Activated gamma-delta T cell treated with Interleukin-2 at 50 U/mL for 16 hours (primary cell): ENCODE measurements at regions not wholly inside any gene's neighbourhood (a gene's known extent, or its start where the extent isn't known, plus 50 kb on each side); places are given as distances from the start of the nearest gene placed in this dataset.
"Not testable (repeated sequence)": the region's sequence is repeated elsewhere in the genome, so short reads cannot be mapped to it uniquely, and the experiment has no call there.

ENCODE experiments used
- DNase-seq: peaks from one replicate; pipeline ENCODE4 v3.0.0-alpha.2; 2020

DNA sequence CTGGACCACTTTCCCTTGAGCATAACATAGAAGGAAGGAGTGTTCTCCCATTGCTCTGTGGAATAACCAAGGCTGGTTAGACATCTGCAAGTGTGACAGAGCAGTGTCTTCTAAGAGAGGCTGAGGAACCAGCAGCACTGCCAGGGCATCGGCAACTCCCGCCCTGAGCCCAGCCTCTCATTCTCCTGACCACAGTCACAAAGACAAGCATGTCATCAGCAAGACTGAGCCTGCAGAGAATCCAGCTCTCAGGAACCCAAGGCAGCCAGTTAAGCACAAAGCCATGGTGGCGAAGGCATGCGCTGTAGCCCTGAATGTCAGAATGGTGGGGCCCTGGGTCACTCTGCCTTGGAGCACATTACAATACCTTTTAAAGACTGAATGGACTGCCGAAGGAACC is 253.9 kb downstream of the AGTPBP1 start:
- DNase-seq: no peak

DNA sequence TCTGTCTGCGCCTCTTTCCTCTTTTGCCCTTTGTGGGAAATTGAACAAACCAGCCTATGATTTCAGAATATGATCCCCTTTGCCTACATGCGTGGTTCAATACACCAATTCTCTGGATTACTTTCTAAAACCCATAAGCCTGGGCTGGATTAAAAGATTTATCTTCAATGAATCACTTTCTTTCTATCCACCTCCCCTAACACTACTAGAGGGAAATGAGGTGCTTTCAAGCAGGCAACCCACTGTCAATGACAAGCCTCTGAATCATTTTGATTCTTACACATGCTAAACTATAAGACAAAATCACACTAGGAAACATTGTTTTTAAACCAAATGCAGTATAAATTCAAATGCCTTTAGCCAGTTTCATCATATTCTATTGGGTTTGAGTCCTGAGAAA is 257.5 kb downstream of the AGTPBP1 start:
- DNase-seq: no peak

DNA sequence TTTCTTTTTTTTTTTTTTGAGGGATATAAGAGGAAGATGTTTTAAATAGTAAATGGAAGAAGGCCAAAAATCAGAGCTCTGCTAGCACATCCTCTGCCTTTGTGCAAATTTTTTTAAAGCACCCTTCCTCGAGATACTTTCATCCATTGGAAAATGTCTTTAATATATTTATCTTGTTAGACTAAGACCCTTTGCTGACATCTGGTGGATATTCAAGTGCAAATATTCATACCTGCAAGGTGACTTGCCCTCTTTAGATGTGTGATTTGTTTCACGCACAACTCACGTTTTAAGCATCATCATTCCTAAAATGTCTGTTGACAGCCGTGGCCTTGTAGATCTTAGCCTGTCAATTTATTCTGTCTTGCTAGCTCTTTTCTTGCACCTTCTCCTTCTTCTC is 258.5 kb downstream of the AGTPBP1 start:
- DNase-seq: no peak

DNA sequence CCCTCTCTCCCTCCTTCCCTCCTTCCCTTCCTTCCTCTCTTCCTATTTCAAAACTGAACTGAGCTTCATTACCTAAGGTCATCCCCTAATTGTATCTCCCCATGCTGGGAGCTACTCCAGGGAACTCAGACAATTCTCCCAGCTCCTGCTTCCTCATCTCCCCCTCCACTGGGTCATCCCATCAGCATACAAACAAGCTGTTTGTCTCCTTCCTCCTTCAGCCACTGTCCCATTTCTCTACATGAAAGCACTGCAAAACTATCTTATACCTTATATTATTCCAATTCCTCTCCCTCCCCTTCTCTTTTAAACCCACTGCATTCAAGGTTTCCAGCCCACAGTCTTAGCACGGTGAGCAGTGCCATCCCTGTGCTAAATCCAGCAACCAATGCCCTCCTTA is 262.4 kb downstream of the AGTPBP1 start:
- DNase-seq: no peak

DNA sequence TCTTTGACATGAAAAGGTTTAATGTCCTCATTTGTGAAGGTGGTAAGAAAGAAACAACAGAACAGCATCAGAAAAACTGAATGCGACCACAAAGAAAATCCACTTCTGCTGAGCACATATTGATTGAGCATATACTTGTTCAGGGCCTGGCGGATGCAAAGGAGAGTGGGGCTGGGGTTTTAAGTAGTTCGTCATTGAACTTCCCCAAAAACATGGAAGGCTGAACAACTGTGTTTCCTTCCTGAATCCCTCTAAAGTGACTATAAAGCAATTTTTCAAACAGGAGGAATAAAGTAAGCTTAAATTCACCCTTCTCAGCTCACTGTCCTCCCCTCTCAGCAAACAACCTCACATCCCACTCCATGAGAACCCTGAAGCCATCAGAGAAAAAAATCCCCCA is 262.9 kb downstream of the AGTPBP1 start:
- DNase-seq: no peak

DNA sequence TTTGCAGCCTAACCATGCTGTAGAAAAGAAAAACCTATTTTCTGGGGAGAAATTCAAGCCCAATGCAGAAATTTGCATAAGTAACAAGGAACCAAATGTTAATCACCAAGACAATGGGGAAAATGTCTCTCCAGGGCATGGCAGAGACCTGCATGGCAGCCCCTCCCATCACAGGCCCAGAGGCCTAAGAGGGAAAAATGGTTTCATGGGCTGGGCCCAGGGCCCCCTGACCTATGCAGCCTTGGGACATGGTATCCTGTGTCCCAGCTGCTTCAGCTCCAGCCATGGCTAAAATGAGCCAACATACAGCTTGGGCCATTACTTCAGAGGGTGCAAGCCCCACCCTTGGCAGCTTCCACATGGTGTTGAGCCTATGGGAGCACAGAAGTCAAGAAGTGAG is 266.9 kb downstream of the AGTPBP1 start:
- not testable (repeated sequence) for DNase-seq

DNA sequence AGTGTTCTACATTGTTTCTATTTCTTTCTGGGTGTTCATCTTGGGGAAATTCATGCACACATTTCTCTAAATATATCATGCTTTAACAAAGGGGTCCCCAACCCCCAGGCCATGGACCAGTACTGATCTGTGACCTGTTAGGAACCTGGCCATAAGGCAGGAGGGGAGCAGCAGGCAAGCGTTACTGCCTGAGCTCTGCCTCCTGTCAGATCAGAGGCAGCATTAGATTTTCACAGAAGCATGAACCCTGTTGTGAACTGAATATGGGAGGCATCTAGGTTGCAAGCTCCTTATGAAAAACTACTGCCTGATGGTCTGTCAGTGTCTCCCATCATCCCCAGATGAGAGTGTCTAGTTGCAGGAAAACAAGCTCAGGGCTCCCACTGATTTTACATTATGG is 270.0 kb downstream of the AGTPBP1 start:
- DNase-seq: no peak

DNA sequence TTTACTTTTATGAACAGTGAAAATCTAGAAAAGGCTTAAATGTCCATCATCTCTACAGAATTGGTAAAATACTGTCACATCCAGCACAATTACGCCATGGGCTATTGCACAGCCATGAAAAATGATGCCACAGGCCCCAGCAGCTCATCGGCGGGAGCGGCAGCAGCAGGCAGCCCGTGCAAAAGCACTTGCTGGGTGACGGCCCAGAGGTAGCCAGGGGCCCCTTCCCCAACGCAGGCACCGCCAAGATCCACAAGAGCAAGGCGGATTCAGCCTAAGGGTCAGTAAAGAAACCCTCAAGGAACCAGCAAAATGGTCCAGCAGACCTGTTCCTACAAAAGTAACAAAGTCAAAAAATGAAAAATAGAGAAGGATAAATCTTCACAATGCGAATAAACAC is 272.7 kb downstream of the AGTPBP1 start:
- no peak for DNase-seq

DNA sequence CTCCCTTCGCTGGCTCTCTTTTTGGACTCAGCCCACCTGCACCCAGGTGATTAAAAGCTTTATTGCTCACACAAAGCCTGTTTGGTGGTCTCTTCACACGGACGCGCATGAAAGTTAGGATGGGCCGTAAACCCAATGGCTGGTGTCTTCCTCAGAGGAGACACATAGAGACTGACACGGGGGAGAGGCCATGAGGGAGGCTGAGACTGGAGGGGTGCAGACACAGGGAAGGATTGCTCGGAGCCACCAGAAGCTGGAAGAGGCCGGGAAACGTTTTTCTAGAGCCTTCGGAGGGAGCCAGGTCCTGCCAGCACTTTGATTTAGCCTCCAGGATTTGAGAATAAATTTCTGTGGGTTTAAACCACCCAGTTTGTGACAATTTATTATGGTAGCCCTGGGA is 274.9 kb downstream of the AGTPBP1 start:
- DNase-seq: no peak

DNA sequence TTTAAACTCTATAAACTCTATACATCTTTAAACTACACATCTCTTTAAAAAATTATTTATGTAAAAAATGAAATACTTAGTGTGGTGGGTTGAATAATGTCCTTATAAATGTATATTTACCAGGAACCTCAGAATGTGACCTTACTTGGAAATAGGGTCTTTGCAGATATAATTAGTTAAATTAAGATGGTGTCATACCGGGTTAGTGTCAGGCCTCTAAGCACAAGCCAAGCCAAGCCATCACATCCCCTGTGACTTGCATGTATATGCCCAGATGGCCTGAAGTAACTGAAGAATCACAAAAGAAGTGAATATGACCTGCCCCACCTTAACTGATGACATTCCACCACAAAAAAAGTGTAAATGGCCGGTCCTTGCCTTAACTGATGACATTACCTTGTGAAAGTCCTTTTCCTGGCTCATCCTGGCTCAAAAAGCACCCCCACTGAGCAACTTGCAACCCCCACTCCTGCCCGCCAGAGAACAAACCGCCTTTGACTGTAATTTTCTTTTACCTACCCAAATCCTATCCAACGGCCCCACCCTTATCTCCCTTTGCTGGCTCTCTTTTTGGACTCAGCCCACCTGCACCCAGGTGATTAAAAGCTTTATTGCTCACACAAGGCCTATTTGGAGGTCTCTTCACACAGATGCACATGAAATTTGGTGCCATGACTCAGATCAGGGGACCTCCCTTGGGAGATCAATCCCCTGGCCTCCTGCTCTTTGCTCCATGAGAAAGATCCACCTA is 283.5 kb downstream of the AGTPBP1 start:
- not testable (repeated sequence) for DNase-seq

DNA sequence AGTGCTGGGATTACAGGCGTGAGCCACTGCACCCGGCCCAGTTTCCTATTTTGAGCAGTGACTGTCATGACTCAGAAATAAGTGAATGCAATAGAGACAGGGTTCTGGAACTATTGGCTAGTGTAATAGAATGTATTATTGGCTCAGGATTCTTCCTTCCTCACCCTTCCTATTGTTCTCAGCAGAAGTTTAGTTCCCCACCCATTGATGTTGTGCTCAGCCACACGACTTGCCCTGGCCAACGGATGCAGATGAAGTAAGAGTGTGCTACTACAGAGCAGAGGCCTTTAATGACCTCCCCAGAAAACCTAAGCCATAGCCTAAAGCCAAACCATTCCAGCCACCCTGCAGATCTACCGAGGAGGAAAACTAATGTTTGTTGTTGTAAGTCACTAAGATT is 287.9 kb downstream of the AGTPBP1 start:
- DNase-seq: no peak

DNA sequence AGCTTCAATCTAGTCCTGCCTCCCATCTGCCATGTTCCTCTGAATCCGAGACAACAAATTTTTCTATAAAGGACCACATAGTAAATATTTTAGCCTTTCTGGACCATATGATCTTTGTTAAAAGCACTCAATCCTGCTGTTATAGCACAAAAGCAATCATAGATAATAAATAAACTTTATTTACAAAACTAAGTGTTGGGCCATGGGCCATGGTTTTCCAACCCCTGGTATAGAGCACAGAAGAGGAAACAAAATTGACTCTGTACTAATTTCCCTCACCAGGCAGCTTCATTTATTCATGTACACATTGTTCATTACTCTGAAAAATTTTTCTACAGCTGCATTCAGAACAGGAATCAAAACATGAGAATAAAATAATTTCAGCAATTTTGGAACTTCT is 288.9 kb downstream of the AGTPBP1 start:
- DNase-seq: no peak

DNA sequence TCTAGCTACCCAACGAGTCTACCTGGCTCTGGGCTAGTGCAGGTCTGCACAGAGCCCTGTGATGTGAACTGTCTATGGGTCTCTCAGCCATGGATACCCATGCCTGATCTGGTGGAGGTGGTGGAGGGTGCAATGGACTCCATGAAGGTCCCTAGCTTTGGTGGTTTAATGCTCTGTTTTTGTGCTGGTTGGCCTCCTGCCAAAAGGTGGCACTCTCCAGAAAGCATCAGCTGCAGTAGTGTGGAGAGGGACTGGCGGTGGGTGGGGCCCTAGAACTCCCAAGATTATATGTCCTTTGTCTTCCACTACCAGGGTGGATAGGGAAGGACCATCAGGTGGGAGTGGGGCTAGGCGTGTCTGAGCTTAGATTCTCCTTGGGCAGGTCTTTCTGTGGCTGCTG is 290.1 kb downstream of the AGTPBP1 start:
- DNase-seq: no peak

DNA sequence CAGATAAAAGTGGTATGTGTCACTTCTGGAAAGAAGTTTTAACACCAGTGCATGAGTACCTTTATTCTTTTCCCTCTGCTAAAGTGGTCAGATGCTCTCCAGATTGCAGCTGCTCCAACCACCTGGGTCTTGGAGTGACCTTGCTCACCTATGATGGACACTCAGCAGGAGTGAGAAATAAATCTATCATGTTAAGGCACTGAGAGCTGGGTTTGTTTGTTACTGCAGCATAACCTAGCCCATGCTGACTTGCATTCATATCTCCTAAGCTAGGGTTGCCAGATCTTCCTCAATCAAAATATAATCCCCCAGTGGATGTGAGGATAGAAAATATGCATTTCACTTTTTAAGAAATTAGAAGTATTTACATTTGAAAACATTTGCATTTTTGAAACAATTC is 295.9 kb downstream of the AGTPBP1 start:
- no peak for DNase-seq

DNA sequence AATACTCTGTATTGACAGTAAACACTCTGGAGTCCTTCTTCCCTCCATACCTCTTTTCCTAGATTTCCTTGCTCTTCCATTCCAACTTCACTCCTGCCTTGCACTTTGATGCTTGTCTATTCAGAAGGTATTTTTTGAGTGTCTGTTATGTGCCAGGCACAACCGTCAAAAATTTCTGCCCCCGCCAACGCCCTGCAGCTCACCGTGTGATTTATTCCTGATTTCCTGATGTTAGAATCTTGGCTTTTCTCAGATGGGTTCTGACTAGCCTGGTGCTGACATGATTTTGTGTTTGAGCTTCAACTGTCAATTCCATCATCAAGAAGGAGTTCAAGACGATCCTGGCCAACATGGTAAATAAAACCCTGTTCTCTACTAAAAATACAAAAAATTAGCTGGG is 297.5 kb downstream of the AGTPBP1 start:
- no peak for DNase-seq

DNA sequence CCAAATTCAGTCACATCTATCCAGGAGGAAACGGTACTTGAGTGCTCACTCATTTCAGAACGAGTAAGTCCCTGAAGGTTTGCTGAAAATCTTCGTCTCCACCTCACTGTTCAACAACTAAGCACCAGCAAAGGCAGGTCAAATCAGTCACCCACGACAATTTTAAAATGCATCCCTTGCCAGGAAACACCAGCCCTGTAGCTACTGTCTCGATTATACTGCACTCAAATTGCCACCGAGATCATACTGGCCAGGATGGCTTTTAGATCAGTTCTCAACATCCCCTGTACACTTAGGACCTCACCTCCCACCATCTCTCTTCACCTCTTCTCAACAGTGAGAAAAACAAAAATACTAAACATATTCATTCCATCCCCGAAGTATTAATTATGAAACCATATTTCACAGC is 298.6 kb downstream of the AGTPBP1 start:
- no peak for DNase-seq

DNA sequence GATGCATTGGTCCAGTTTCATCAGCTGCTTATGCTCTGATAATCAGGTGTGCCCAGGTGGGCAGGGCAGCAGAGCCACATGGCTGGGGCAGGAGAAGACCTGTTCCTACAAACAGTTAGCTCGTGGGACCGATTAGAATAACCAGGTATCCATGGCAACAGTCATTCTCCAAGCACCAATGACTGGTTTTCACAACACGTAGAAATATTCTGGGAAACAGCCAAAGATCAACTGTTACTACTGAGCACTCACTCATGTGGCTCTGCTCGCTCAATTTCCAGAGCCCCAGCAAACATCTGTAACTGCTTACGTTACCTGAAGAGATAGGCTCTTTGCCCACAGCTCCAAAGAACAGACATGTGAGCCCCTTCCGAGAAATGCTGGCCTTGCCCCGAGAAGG is 302.0 kb downstream of the AGTPBP1 start:
- DNase-seq: no peak

DNA sequence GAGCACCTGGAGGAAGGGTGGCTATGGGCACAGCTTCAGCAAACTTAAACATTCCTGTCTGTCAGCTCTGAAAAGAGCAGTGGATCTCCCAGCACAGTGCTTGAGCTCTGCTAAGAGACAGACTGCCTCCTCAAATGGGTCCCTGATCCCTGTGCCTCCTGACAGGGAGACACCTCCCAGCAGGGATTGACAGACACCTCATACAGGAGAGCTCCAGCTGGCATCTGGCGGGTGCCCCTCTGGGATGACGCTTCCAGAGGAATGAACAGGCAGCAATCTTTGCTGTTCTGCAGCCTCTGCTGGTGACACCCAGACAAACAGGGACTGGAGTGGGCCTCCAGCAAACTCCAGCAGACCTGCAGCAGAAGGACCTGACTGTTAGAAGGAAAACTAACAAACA is 307.8 kb downstream of the AGTPBP1 start:
- DNase-seq: not testable (repeated sequence)

DNA sequence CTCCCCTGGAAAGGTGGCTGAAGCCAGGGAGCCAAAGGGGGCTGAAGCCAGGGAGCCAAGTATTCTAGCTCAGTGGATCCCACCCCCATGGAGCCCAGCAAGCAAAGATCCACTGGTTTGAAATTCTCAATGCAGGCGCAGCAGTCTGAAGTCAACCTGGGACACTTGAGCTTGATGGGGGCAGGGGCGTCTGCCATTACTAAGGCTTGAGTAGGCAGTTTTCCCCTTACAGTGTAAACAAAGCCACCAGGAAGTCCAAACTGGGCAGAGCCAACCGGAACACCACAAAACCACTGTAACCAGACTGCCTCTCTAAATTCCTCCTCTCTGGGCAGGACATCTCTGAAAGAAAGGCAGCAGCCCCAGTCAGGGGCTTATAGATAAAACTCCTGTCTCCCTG is 308.2 kb downstream of the AGTPBP1 start:
- not testable (repeated sequence) for DNase-seq

DNA sequence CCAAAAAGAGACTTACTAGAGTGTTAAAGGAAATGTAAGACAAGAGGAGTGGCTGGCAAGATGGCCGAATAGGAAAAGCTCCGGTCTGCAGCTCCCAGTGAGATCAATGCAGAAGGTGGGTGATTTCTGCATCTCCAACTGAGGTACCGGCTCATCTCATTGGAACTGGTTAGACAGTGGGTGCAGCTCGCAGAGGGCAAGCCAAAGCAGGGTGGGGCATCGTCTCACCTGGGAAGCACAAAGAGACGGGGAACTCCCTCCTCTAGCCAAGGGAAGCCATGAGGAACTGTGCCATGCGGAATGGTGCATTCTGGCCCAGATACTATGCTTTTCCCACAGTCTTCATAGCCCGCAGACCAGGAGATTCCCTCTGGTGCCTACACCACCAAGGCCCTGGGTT is 308.7 kb downstream of the AGTPBP1 start:
- DNase-seq: no peak

DNA sequence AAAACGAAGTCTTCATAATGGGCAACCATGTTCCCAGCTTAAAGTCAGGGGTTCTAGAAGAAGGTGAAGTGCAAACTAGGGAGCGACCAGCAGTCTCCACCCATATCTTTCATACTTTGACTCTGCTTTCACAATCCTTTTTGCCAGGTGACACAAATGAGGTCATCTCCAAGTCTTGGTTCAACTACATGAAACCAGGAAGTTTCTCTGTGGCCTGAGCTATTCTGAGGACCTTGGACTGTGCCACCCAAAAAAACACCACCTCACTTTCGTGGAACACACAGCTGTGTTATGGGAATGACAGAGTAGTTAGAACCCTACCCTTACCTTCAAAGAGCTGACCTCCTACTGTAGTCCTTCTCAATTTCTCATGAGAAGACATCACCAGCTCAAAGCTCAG is 309.2 kb downstream of the AGTPBP1 start:
- no peak for DNase-seq

DNA sequence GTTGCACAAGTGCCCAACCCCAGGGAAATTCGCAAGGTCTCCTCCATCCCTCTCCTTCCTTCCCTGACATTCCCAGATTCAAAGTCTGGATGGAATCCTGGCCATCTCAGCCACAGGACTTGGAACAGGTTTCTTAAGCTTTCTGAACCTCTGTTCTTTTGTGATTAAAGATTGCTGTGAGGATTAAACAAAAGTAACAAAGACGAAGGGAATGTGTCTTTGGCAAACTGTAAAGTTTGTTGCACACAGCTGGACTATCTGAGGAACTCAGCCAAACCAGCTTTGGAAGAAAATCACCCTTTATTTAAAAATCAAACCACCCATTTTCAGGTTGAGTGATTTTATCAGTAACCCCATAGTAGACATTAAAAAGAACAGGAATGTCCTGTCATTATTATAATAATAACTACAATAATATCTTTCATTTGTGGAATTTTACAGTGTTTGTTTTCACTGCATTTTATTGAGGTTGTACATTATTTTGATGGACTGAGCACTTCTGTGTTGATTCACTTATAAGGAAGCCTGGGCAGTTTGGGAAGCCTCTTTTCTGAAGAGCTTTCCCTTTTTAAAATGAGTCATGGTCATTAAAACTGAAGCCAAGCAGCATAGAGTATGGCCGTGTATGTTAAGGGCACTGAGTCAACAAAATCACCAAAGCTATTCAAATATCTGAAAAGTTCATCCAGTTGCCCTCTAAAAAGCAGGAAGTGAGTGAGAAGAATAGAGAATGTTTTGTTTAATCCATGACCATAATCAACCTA is 310.2 kb downstream of the AGTPBP1 start:
- DNase-seq: no peak

DNA sequence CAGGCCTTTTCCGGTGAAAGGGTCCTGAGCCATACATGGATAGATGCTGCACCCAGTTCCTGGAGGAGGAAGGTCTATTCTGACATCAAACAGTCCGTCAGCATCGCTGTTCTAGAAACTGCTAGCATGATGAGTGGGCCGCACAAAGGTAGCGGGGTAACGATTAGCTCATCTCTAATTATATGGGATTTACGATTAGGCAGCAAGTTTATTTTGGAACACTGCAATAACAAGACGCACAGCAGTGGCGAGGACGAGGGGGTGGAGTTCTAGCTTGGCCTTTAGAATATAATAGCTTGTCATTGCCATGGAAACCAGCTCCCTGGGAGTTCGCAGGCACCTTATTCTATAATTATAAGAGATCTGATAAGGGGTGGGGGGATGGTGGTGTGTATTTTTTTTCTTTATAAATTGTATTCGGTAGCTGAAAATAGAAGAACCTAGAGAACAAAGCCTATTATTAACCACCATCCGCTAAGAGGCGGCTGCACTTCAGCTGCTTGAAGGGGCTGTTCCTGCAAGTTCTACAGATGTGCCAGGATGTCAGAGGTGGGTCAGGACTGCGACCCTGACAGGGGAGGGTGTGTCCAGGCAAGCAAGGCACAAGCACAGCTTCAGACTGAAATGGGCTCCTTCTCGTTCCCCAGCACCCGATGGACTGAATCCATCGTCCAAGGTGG is 311.0 kb downstream of the AGTPBP1 start:
- DNase-seq: no peak

DNA sequence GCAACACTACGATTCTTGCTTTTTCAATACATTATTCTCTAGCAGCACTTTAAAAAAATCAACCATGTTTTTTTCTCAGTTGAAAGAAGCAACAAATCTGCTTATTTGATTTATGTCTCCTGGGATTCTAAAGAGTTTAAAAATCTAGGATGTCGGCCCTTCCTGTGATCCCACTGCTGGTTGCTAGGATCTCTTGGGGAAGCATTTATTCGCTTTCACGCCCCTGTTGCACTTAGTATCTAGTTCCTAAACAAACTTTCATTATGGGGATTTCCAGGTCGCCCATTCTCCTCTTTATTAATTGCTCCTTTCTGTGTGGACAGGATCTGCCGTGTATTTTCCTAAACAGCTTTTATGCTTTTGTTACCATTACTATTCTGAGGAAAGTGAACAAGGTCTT is 313.5 kb downstream of the AGTPBP1 start:
- no peak for DNase-seq
